Loucy (cell line): ENCODE measurements at regions not wholly inside any gene's neighbourhood (a gene's known extent, or its start where the extent isn't known, plus 50 kb on each side); places are given as distances from the start of the nearest gene placed in this dataset.

ENCODE experiments used
- H2AFZ ChIP-seq: fragments of 200-600 bp; sonication (generic); 2 replicates; pipeline ENCODE4 v1.6.0; 2016; ENCODE audit warnings: antibody characterized with exemption, mild to moderate bottlenecking, low read length, moderate library complexity
- H3F3A ChIP-seq: fragments of 200-600 bp; 2 replicates; pipeline ENCODE4 v1.6.0; 2016; ENCODE audit warnings: antibody characterized with exemption, low read depth, mild to moderate bottlenecking
- H3K27me3 ChIP-seq: fragments of 200-600 bp; sonication (generic); 2 replicates; pipeline ENCODE4 v1.6.1; 2014; ENCODE audit warnings: low read length, mild to moderate bottlenecking; ENCODE audit not compliant: insufficient read depth, poor library complexity, severe bottlenecking
- H3K36me3 ChIP-seq: fragments of 200-600 bp; sonication (generic); 2 replicates; pipeline ENCODE4 v1.6.1; 2016; ENCODE audit warnings: low read length; ENCODE audit not compliant: insufficient read depth
- H3K4me1 ChIP-seq: fragments of 200-600 bp; sonication (generic); 2 replicates; pipeline ENCODE4 v1.5.1; 2014; ENCODE audit warnings: low read length, mild to moderate bottlenecking; ENCODE audit not compliant: insufficient read depth, poor library complexity, severe bottlenecking
- H3K4me2 ChIP-seq: fragments of 200-600 bp; sonication (generic); 2 replicates; pipeline ENCODE4 v1.6.0; 2014; ENCODE audit warnings: antibody characterized with exemption, low read length, low read depth, mild to moderate bottlenecking; ENCODE audit not compliant: poor library complexity, severe bottlenecking
- H3K4me3 ChIP-seq: fragments of 200-600 bp; sonication (generic); 2 replicates; pipeline ENCODE4 v1.5.1; 2014; ENCODE audit warnings: low read length, mild to moderate bottlenecking, mixed read lengths; ENCODE audit not compliant: poor library complexity, severe bottlenecking
- H3K79me2 ChIP-seq: fragments of 200-600 bp; sonication (generic); 2 replicates; pipeline ENCODE4 v1.6.1; 2014; ENCODE audit warnings: low read length; ENCODE audit not compliant: insufficient read depth
- H3K9ac ChIP-seq: fragments of 200-600 bp; sonication (generic); 2 replicates; pipeline ENCODE4 v1.6.0; 2014; ENCODE audit warnings: mild to moderate bottlenecking, low read depth, low read length, moderate library complexity; ENCODE audit not compliant: poor library complexity, severe bottlenecking
- H3K9me2 ChIP-seq: fragments of 200-600 bp; sonication (generic); replicated peaks from 2 replicates; pipeline ENCODE4 v1.6.1; 2016; ENCODE audit warnings: low read depth, low read length, mixed read lengths
- H3K9me3 ChIP-seq: fragments of 200-600 bp; sonication (generic); 2 replicates; pipeline ENCODE4 v1.6.1; 2014; ENCODE audit warnings: mild to moderate bottlenecking, antibody characterized with exemption, low read length, low read depth; ENCODE audit not compliant: insufficient read depth
- H4K20me1 ChIP-seq: fragments of 200-600 bp; sonication (generic); 2 replicates; pipeline ENCODE4 v1.6.0; 2014; ENCODE audit warnings: antibody characterized with exemption, low read length, mild to moderate bottlenecking; ENCODE audit not compliant: insufficient read depth, poor library complexity, severe bottlenecking
- EZH2phosphoT487 ChIP-seq: fragments of 200-600 bp; IDR thresholded peaks from 2 replicates; pipeline ENCODE4 v1.6.1; 2018; ENCODE audit warnings: antibody characterized with exemption, mild to moderate bottlenecking, moderate library complexity, borderline replicate concordance
- TF ChIP-seq, protein P1 (sequence below): fragments of 200-600 bp; sonication (generic); conservative IDR thresholded peaks from 2 replicates; pipeline ENCODE4 v1.5.1; 2014; ENCODE audit warnings: mild to moderate bottlenecking, antibody characterized with exemption, low read length

DNA sequence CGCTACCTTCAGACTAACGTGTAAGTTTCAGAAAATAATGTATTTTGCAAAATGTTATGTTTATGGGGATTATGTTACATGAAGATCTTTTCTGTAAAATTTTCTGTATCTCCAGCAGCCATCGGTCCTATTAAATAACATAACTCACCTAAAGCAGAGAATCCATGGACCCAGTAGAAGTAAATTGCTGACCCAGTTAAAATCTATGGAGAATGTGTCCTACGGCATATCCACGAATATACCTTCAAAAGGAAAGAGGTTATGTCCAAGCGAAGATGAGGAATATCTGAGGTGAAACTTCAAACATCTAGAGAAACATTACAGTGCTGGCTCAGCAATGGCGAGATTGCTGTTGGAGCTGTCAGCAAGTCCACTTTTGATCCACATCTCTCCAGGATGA lies 492.2 kb upstream of the ADAMTS16 start:
- H4K20me1 ChIP-seq: no peaks in the 10 kb centered on the region
- no peaks in the 10 kb centered on the region for H3K4me1 ChIP-seq
- H3K79me2 ChIP-seq: no peaks in the 10 kb centered on the region
- no peaks in the 10 kb centered on the region for H3K9me3 ChIP-seq
- no peak overlapping the region for H3K4me3 ChIP-seq
- no peaks in the 10 kb centered on the region for H3K9me2 ChIP-seq
- H2AFZ ChIP-seq: no peak overlapping the region
- H3K9ac ChIP-seq: no peak overlapping the region
- TF ChIP-seq EZH2phosphoT487: no peak
- TF ChIP-seq, protein P1, sequence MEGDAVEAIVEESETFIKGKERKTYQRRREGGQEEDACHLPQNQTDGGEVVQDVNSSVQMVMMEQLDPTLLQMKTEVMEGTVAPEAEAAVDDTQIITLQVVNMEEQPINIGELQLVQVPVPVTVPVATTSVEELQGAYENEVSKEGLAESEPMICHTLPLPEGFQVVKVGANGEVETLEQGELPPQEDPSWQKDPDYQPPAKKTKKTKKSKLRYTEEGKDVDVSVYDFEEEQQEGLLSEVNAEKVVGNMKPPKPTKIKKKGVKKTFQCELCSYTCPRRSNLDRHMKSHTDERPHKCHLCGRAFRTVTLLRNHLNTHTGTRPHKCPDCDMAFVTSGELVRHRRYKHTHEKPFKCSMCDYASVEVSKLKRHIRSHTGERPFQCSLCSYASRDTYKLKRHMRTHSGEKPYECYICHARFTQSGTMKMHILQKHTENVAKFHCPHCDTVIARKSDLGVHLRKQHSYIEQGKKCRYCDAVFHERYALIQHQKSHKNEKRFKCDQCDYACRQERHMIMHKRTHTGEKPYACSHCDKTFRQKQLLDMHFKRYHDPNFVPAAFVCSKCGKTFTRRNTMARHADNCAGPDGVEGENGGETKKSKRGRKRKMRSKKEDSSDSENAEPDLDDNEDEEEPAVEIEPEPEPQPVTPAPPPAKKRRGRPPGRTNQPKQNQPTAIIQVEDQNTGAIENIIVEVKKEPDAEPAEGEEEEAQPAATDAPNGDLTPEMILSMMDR: no peak
- H3K27me3 ChIP-seq: no peaks in the 10 kb centered on the region
- H3F3A ChIP-seq: no peaks in the 10 kb centered on the region
- no peak overlapping the region for H3K4me2 ChIP-seq
- H3K36me3 ChIP-seq: no peaks in the 10 kb centered on the region

DNA sequence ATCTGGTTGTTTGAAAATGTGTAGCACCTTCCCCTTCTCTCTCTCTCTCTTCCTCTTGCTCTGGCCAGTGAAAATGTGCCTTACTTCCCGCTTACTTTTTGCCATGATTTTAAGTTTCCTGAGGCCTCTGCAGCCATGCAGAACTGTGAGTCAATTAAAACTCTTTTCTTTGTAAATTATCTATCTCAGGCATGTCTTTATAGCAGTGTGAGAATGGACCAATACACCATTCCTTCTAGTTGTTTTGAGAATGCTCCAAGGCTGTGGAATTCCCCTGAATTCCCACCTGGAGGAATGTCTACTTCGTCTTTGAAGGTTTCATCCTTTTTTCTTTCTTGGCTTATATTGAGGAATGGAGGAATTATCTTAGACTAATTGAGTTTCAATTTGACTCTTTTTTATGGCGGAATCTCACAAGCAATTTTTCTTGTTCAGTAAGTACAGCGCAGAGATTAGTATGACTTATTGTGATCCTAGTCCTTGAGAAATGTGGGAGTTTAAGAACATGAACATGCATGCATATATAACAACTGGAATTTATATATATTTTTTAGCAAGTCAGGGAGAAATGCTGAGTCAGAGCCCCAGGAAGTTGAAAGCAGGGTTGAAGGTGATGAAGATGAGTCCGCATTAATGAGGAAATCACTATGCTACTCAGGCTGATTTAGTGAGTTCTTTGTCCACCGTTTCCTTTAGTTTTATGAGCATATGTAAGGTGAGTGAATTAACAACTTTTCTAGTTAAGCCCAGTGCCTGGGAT lies 488.1 kb upstream of the ADAMTS16 start:
- Histone ChIP-seq H3K9ac (no peak overlapping the region), H3F3A (no peaks in the 10 kb centered on the region), H3K9me2 (no peaks in the 10 kb centered on the region), H3K27me3 (no peaks in the 10 kb centered on the region), H3K9me3 (no peaks in the 10 kb centered on the region), H4K20me1 (no peaks in the 10 kb centered on the region), H3K4me2 (no peak overlapping the region), H3K4me1 (no peaks in the 10 kb centered on the region), H3K4me3 (no peak overlapping the region), H2AFZ (no peak overlapping the region), H3K79me2 (no peaks in the 10 kb centered on the region), H3K36me3 (no peaks in the 10 kb centered on the region)
- no peak for TF ChIP-seq EZH2phosphoT487
- TF ChIP-seq, protein P1: no peak

DNA sequence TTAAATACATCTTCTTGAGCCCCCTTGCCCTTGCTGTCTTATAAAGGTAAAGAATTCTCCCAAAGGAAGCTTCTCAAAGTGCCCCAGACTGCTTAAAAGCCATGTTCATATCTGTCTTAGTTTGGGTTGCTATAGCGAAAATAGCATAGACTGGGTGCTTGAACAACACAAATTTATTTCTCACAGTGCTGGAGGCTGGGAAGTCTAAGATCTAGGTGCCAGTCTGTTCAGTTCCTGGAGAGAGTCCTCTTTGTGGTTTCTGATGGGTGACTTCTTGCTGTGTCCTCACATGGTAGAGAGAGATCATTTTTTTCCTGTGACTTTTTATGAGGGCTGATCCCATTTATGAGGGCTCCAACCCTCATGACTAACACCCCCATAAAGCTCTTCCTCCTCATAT lies 486.7 kb upstream of the ADAMTS16 start:
- no peak overlapping the region for H3K9ac ChIP-seq
- H3K4me1 ChIP-seq: no peaks in the 10 kb centered on the region
- H3F3A ChIP-seq: no peaks in the 10 kb centered on the region
- H3K79me2 ChIP-seq: no peaks in the 10 kb centered on the region
- TF ChIP-seq, protein P1: no peak
- TF ChIP-seq EZH2phosphoT487: no peak
- H2AFZ ChIP-seq: no peak overlapping the region
- no peaks in the 10 kb centered on the region for H3K27me3 ChIP-seq
- no peak overlapping the region for H3K4me3 ChIP-seq
- H3K9me3 ChIP-seq: no peaks in the 10 kb centered on the region
- H3K36me3 ChIP-seq: no peaks in the 10 kb centered on the region
- H3K9me2 ChIP-seq: no peaks in the 10 kb centered on the region
- no peaks in the 10 kb centered on the region for H4K20me1 ChIP-seq
- H3K4me2 ChIP-seq: no peak overlapping the region
